GM12891 (cell line): ENCODE measurements at regions not wholly inside any gene's neighbourhood (a gene's known extent, or its start where the extent isn't known, plus 50 kb on each side); places are given as distances from the start of the nearest gene placed in this dataset.

Source experiments
- POLR2A ChIP-seq: IDR thresholded peaks from 2 replicates; pipeline ENCODE4 v1.6.1; 2011; ENCODE audit warnings: low read depth, low read length, control low read depth
- POLR2AphosphoS5 ChIP-seq: IDR thresholded peaks from 2 replicates; pipeline ENCODE4 v1.6.1; 2011; ENCODE audit warnings: low read depth, low read length, control low read depth
- TAF1 ChIP-seq: IDR thresholded peaks from 2 replicates; pipeline ENCODE4 v1.6.1; 2011; ENCODE audit warnings: low read depth, low read length, control low read depth

DNA sequence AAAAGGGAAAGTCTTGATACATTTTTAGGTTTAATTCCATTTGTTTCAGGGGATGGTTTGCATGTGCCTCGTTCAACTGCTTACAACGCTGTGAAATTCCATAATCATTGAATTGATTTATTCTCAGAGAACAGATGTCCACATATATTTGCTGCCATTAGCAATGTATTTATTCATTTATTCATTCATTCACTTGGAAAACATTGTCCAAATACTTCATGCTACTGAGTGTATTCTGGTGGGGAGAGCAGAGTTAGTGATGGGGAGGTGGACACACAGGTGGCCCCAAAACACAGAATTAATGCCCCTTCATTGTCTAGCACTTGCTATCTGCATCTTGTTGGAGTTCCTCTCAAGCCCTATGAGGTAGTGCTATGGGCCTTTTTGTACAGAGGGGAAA lies 141.2 kb upstream of the PARP11 start:
- TF ChIP-seq POLR2AphosphoS5 (no peak), POLR2A (no peak), TAF1 (no peak)
